Stimulated activated CD8-positive, alpha-beta memory T cell treated with anti-CD3 and anti-CD28 coated beads, Interleukin-4, amount 100 ng/mL, for 1 hour (primary cell): ENCODE measurements at regions not wholly inside any gene's neighbourhood (a gene's known extent, or its start where the extent isn't known, plus 50 kb on each side); places are given as distances from the start of the nearest gene placed in this dataset.

ENCODE experiments used
- DNase-seq, 2 donors: peaks; one replicate each; pipeline ENCODE4 v3.0.0-alpha.2; 2020; ENCODE audit warnings: low read depth in 2 of 2, low spot score in 1 of 2

DNA sequence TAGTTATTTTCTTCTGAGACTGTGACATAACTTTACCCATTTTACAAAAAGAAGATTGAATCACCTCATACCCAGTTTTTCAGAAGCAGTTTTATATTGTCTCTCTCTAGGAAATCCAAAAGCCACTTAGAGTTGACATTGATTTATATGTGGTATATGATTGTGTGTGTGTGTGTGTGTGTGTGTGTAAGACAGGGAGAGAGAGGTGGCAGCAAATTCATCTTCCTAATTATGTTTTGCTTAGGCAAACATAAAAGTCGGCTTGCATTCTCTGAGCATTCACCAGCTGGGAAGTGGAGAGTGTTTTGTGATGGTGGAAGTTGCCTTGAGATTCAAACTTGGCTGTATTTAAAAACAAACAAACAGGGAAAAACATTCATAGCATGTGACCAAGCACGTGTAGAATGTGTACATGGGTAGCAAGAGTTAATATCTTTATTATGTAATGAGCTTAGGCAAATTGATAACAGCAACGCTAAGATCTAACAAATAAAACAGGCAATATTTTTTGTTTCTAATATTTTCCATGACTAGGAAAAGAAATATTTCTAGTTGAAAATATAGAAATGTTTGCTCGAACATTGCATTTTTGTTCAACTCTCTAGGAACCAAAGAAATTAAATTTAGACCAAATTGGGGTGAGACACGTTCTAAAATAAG is 64.4 kb upstream of the IGF1R start:
- DNase-seq: no peak

DNA sequence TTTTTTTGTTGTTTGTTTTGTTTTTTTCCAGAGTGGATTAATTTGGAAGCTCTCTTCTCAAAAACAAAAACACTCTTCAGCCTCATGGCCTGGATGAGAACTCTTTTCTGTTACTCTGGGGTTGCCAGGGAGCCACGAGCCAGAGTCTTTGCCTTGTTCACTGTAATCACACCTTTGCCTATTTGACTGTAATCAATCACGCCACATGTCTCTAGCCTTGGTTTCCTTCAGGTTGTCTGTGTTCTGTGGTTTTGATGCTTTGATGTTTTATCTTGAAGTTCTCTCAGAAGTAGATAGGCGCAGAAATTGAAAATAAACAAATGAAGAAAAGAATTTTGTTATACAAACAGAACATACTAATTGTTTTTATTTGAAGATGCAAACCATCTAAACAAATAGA is 62.3 kb upstream of the IGF1R start:
- DNase-seq: no peak

DNA sequence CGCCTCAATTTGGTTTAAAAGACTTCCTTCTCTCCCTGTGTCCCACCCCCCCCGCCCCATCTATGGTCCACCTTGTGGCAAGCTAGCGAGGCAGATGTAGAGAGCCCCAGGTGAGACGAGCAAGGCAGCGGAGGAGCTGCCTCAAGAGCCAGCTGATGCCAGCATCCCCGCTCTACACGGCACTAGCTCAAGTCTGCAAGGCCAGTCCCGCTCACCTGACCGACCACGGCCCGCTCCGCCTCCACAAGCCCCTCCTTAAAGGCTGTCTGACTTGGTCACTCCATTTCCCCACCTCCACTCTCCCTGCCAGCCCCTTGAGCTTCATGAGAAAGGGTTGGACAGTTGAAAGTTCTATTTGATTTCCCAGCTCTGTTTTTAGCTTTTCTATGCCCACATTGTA is 56.2 kb upstream of the IGF1R start:
- DNase-seq: no peak

GRCh38 chr15:98596131-98596530 is 52.2 kb upstream of the IGF1R start:
- DNase-seq: no peak

DNA sequence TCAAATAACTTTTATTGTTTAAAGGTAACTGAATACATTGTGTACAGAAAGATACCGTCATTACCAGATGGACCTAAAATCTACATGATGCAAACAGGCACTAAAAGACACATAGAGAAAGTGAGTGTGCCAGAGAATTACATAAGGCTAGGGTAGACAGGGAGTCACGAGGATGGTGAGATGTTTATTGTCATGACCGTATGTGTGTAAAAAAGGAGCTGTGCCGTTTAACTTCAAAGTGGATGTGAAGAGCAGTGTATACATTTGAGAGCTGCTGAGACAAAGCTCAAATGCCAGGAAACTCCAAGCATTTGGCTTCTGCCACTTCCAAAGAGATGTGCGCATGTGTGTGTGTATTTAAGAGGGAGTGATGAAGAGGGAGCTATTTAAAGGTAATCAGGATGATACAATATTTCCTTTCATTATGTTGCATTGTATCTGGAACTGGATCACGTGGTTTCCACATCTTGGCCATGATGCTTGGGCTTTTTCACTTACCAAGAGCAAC is 51.4 kb upstream of the IGF1R start:
- no peak for DNase-seq

GRCh38 chr15:98597666-98598065 is 50.7 kb upstream of the IGF1R start:
- DNase-seq: no peak
